ENCODE measurements at regions not wholly inside any gene's neighbourhood (a gene's known extent, or its start where the extent isn't known, plus 50 kb on each side); places are given as distances from the start of the nearest gene placed in this dataset.

GRCh38 chr5:101611039-101611438 lies 685.0 kb downstream of the SLCO4C1 start:
- no peaks in the 10 kb centered on the region for H4K20me1 ChIP-seq (replicated peaks; ENCODE audit: control insufficient read depth, extremely low read depth, insufficient read depth, low read length)
- H3K27ac ChIP-seq (ENCODE audit: insufficient read depth, low read depth, low read length), result no peak overlapping the region
- no peak overlapping the region for H3K4me2 ChIP-seq (ENCODE audit: insufficient read depth, low read length)
- no peaks in the 10 kb centered on the region for H3K27me3 ChIP-seq (ENCODE audit: control insufficient read depth in 2 of 2, insufficient read depth in 2 of 2, low read length in 2 of 2)
- H2AFZ ChIP-seq (ENCODE audit: low read depth, low read length), result no peak overlapping the region
- intact Hi-C loops (cut with micrococcal nuclease) (no loop called here), dilution Hi-C loops (cut with MboI; ENCODE audit: extremely low pct_ligation_motif_present, low sequenced_read_pairs) (no loop called here)
- DNase-seq (ENCODE audit: low read depth, low spot score), result no peak
- TF ChIP-seq JUN (IDR thresholded peaks at IDR 0.05; ENCODE audit: borderline replicate concordance, insufficient read depth, insufficient read length, low read depth) (no peak), POLR2AphosphoS5 (IDR thresholded peaks at IDR 0.05; ENCODE audit: insufficient read depth, low read depth, low read length) (no peak), FOS (IDR thresholded peaks at IDR 0.05; ENCODE audit: borderline replicate concordance, insufficient read depth, low read length) (no peak), POLR2A (IDR thresholded peaks at IDR 0.05; ENCODE audit: low read depth, low read length) (no peak), EZH2 (IDR thresholded peaks at IDR 0.05; ENCODE audit: borderline replicate concordance, low read depth, low read length, severe bottlenecking) (no peak), CTCF (IDR thresholded peaks at IDR 0.05; ENCODE audit: extremely low read depth in 1 of 2, insufficient read depth in 1 of 2, low read depth in 1 of 2, low read length in 2 of 2) (no peak), GATA2 (IDR thresholded peaks at IDR 0.05; ENCODE audit: insufficient read depth, insufficient read length, low read depth, low read length) (no peak), MYC (IDR thresholded peaks at IDR 0.05; ENCODE audit: low read depth, low read length) (no peak)
- TF ChIP-seq, protein P1, sequence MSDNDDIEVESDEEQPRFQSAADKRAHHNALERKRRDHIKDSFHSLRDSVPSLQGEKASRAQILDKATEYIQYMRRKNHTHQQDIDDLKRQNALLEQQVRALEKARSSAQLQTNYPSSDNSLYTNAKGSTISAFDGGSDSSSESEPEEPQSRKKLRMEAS (IDR thresholded peaks at IDR 0.05; ENCODE audit: insufficient read depth, insufficient read length), result no peak
- H3K9me3 ChIP-seq (replicated peaks; ENCODE audit: control insufficient read depth, insufficient read depth, low read length), result no peaks in the 10 kb centered on the region
- POLR2A ChIA-PET, result no interaction called here
- no peaks in the 10 kb centered on the region for H3K36me3 ChIP-seq (ENCODE audit: control insufficient read depth in 2 of 2, extremely low read depth in 1 of 2, insufficient read depth in 2 of 2, low read length in 2 of 2)
- no TSS peak for BruUV-seq (replicated peaks)
- H3K9ac ChIP-seq (replicated peaks; ENCODE audit: extremely low read depth, insufficient read depth, low read length), result no peak overlapping the region
- H3K4me3 ChIP-seq (replicated peaks in 1 of 3; ENCODE audit: insufficient read depth in 1 of 3, low read depth in 1 of 3, low read length in 3 of 3), result no peak overlapping the region
- no peaks in the 10 kb centered on the region for H3K4me1 ChIP-seq (ENCODE audit: control insufficient read depth, extremely low read depth, insufficient read depth, low read length)
- H3K9me1 ChIP-seq (replicated peaks; ENCODE audit: control insufficient read depth, extremely low read depth, insufficient read depth, low read length), result no peaks in the 10 kb centered on the region
- CTCF ChIA-PET, result no interaction called here
- no peaks in the 10 kb centered on the region for H3K79me2 ChIP-seq (ENCODE audit: control insufficient read depth, insufficient read depth, low read length)
- FAIRE-seq, result no peak
